Adrenal gland (tissue), 9 donors: ENCODE measurements at regions not wholly inside any gene's neighbourhood (a gene's known extent, or its start where the extent isn't known, plus 50 kb on each side); places are given as distances from the start of the nearest gene placed in this dataset.

Source experiments
- DNase-seq, 7 donors: peaks; one replicate each; pipeline ENCODE4 v3.0.0-alpha.2; 2019 to 2020
- H3K27ac ChIP-seq, 5 donors: fragments of 200-600 bp; sonication (generic) in 4 of 5; 1 replicate in 3 of 5; 2 replicates in 2 of 5; pipeline versions ENCODE4 v1.5.1 to v1.8.0; 2016 to 2020; ENCODE audit warnings: mild to moderate bottlenecking in 1 of 5
- H3K27me3 ChIP-seq: fragments of 200-600 bp; 2 replicates; pipeline ENCODE4 v1.8.0; 2021
- H3K36me3 ChIP-seq, 2 donors: fragments of 200-600 bp; replicated peaks in 1 of 2; 1 replicate in 1 of 2; 2 replicates in 1 of 2; pipeline versions ENCODE4 v1.5.1 to v1.8.0; 2018 to 2022
- H3K4me1 ChIP-seq, 2 donors: fragments of 200-600 bp; replicated peaks in 1 of 2; 1 replicate in 1 of 2; 2 replicates in 1 of 2; pipeline versions ENCODE4 v1.5.1 to v1.8.0; 2018 to 2021
- H3K4me3 ChIP-seq, 4 donors: fragments of 200-600 bp; sonication (generic) in 3 of 4; one replicate each; pipeline ENCODE4 v1.5.1; 2016 to 2018
- H3K9me3 ChIP-seq, 3 donors: fragments of 200-600 bp; sonication (generic) in 1 of 3; replicated peaks in 1 of 3; 1 replicate in 2 of 3; 2 replicates in 1 of 3; pipeline versions ENCODE4 v1.5.1 to v1.8.0; 2016 to 2021
- POLR2A ChIP-seq, 2 donors: fragments of 450-650 bp; IDR thresholded peaks; one replicate each; pipeline ENCODE4 v1.6.1; 2017; ENCODE audit warnings: antibody characterized with exemption in 2 of 2, mild to moderate bottlenecking in 2 of 2, moderate library complexity in 1 of 2
- WGBS, 4 donors: extraction: QIAGEN DNeasy Blood & Tissue Kit in 2 of 4; methylation state at CpG; one replicate each; pipeline versions ENCODE4 v1.1.5 to v1.1.7; 2013 to 2017; 5-methylcytosine and 5-hydroxymethylcytosine counted together
- intact Hi-C, 2 donors: fragments of 100-400 bp; cut with DNase I; formaldehyde crosslinking; loops; one replicate each; pipeline versions ENCODE4 v1.14.1 to v1.15.0; 2022 to 2023
- TF ChIP-seq, protein P1 (sequence below), 6 experiments: fragments of 450-650 bp in 4 of 6; fragments of 200-600 bp in 2 of 6; sonication (generic) in 1 of 6; IDR thresholded peaks; 1 replicate in 5 of 6; 2 replicates in 1 of 6; pipeline versions ENCODE4 v1.5.1 to v1.8.0; 2016 to 2021; ENCODE audit warnings: antibody characterized with exemption in 6 of 6, mild to moderate bottlenecking in 2 of 6, moderate library complexity in 1 of 6
- donor health status: healthy with polysubstance abuse.
- donor health status: Bipolar disorder and iron deficiency.
- donor health status: DM: yes; HTN: yes; CAD: no.
- donor health status: DM: no; HTN: no; CAD: no.
- donor health status: DM: no; HTN: no; CAD: no.

DNA sequence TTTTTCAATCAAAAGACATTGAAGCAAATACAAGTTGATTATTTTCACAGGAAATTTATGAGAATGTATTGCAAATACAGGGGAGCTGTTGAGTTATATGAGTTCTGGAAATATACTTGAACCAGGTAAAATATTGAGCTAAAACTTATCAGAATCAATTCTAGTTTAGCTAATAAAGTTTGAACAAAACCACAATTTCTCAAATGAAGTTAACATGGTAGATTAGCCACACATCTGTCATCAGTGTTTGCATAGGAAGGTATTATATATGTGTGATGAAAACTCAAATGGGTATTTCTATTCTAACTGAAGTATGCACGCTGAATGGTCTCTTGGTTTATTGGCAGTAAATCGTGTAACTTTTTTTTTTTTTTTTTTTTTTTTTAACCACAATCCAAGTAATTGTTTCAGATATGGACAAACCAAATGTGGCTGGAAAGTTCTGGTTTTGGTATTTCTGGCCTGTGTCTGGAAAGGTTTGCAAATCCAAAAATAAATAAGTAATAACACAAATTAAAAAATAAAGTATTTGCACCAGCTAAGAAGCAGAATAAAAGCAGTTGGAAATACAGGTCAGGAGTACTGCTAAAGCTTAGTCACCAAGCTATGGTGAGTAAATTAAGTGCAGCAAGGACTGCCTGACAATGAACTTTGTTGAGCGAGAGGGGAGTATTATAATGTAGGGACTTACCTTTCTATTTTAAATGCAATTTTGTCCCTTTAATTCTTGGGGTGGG lies 479.1 kb upstream of the FANCL start:
- no peaks in the 10 kb centered on the region for H3K36me3 ChIP-seq
- DNase-seq, result no peak
- H3K4me1 ChIP-seq, result no peaks in the 10 kb centered on the region
- H3K4me3 ChIP-seq, result no peak overlapping the region
- no peaks in the 10 kb centered on the region for H3K27me3 ChIP-seq
- H3K27ac ChIP-seq, result no peak overlapping the region
- WGBS, 4 donors, result 68 to 85% (median 74%) methylated on average over 3 of the region's 3 CpGs
- TF ChIP-seq, protein P1, sequence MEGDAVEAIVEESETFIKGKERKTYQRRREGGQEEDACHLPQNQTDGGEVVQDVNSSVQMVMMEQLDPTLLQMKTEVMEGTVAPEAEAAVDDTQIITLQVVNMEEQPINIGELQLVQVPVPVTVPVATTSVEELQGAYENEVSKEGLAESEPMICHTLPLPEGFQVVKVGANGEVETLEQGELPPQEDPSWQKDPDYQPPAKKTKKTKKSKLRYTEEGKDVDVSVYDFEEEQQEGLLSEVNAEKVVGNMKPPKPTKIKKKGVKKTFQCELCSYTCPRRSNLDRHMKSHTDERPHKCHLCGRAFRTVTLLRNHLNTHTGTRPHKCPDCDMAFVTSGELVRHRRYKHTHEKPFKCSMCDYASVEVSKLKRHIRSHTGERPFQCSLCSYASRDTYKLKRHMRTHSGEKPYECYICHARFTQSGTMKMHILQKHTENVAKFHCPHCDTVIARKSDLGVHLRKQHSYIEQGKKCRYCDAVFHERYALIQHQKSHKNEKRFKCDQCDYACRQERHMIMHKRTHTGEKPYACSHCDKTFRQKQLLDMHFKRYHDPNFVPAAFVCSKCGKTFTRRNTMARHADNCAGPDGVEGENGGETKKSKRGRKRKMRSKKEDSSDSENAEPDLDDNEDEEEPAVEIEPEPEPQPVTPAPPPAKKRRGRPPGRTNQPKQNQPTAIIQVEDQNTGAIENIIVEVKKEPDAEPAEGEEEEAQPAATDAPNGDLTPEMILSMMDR (IDR thresholded peaks at IDR 0.05), result no peak
- no peak for TF ChIP-seq POLR2A (IDR thresholded peaks at IDR 0.05)
- H3K9me3 ChIP-seq, result no peaks in the 10 kb centered on the region
- intact Hi-C loops, result no loop called here

DNA sequence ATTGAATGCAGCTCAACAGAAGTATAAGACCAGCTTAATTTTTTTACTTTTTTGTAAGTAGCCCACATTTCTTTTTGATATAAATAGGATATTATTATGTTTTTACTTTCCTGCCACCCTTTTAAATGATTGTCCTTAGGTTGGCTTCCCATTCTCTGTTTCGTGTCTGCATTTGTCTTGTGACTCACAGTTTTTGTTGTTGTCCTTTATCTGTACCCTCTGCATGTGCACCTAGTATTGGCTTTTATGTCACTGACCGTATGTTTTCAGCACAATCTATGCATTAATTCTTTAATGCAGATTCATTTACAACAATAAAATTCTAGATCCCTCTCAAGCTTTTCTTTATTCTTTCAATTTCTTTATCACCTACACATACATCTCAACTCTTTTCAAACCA lies 474.2 kb upstream of the FANCL start:
- DNase-seq, result no peak
- H3K4me1 ChIP-seq, result no peaks in the 10 kb centered on the region
- TF ChIP-seq, protein P1 (IDR thresholded peaks at IDR 0.05), result no peak
- no peak for TF ChIP-seq POLR2A (IDR thresholded peaks at IDR 0.05)
- no peak overlapping the region for H3K4me3 ChIP-seq
- WGBS, 4 donors, result 66 to 69% (median 67%) methylated on average over 2 of the region's 2 CpGs
- no peaks in the 10 kb centered on the region for H3K36me3 ChIP-seq
- H3K27me3 ChIP-seq, result no peaks in the 10 kb centered on the region
- no peaks in the 10 kb centered on the region for H3K9me3 ChIP-seq
- no peak overlapping the region for H3K27ac ChIP-seq
- intact Hi-C loops, result no loop called here

DNA sequence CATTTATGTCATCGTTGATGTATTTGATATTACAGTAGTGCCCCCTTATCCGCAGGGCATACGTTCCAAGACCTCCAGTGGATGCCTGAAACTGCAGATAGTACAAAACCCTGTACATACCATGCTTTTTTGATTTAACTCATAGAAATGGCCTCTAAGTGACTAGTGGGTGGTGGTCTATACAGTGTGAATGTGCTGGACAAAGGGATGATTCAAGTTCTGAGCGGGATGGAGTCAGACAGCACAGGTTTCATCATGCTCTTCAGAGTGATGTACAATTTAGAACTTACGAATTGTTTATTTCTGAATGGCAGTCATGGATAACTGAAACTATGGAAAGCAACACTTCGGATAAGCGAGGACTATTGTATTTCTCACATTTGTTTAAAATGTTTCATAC lies 473.1 kb upstream of the FANCL start:
- Histone ChIP-seq H3K4me1 (no peaks in the 10 kb centered on the region), H3K4me3 (no peak overlapping the region), H3K27me3 (no peaks in the 10 kb centered on the region), H3K9me3 (no peaks in the 10 kb centered on the region), H3K27ac (no peak overlapping the region), H3K36me3 (no peaks in the 10 kb centered on the region)
- 85 to 91% (median 89%) methylated on average over 7 of the region's 7 CpGs for WGBS, 4 donors
- intact Hi-C loops, result no loop called here
- no peak for DNase-seq
- no peak for TF ChIP-seq POLR2A (IDR thresholded peaks at IDR 0.05)
- TF ChIP-seq, protein P1 (IDR thresholded peaks at IDR 0.05), result no peak

DNA sequence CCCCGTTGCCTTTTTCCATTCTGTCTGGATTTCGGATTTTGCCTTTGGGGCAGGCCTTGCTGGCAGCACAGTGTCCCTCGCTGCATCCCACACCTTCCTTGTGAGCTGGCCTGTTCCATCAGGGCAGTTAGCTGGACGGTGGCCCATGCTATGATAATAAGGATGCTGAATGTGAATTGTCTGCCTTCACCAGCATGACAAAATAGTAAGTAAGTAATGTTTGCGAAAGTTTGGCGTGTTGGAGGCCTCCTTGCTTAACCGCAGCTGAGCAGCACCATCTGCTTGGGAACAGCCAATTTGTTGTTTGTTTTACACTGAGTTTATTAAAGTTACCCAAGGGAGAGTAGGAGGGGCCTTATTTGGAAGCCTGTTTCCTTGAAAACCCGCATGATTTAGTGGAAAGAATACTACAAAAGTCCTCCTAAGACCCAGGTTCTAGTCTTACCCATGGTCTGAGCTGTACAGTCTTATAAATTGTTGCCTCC lies 469.7 kb upstream of the FANCL start:
- no peaks in the 10 kb centered on the region for H3K4me1 ChIP-seq
- H3K27me3 ChIP-seq, result no peaks in the 10 kb centered on the region
- TF ChIP-seq, protein P1 (IDR thresholded peaks at IDR 0.05), result no peak
- no peak for TF ChIP-seq POLR2A (IDR thresholded peaks at IDR 0.05)
- DNase-seq, result no peak
- no peak overlapping the region for H3K27ac ChIP-seq
- H3K9me3 ChIP-seq, result no peaks in the 10 kb centered on the region
- intact Hi-C loops, result no loop called here
- no peaks in the 10 kb centered on the region for H3K36me3 ChIP-seq
- 78 to 88% (median 84%) methylated on average over 8 of the region's 8 CpGs for WGBS, 4 donors
- no peak overlapping the region for H3K4me3 ChIP-seq
